Activated CD4-positive, alpha-beta T cell treated with anti-CD3 and anti-CD28 coated beads, Interleukin-2, amount 50 U/mL, for 24 hours (primary cell): ENCODE measurements at regions not wholly inside any gene's neighbourhood (a gene's known extent, or its start where the extent isn't known, plus 50 kb on each side); places are given as distances from the start of the nearest gene placed in this dataset.

Experiments
- DNase-seq, 2 donors: peaks; one replicate each; pipeline ENCODE4 v3.0.0-alpha.2; 2020; ENCODE audit warnings: low read depth in 1 of 2, low spot score in 1 of 2

- DNase-seq = no peak
Observed at GRCh38 chr10:64067859-64068258, 546.7 kb downstream of the REEP3 start.

GRCh38 chr10:64070241-64070640 is 549.0 kb downstream of the REEP3 start:
- no peak for DNase-seq

- no peak for DNase-seq
Observed at GRCh38 chr10:64071218-64071617, 550.0 kb downstream of the REEP3 start.

- no peak for DNase-seq
Observed at GRCh38 chr10:64075604-64076003, 554.4 kb downstream of the REEP3 start.

GRCh38 chr10:64076322-64076940 is 555.2 kb downstream of the REEP3 start:
- no peak for DNase-seq

- no peak for DNase-seq
Observed at GRCh38 chr10:64079341-64079740, 558.1 kb downstream of the REEP3 start.

GRCh38 chr10:64080071-64080470 is 558.9 kb downstream of the REEP3 start:
- DNase-seq = no peak

- no peak for DNase-seq
Observed at GRCh38 chr10:64081947-64082482, 560.8 kb downstream of the REEP3 start.

- no peak for DNase-seq
Observed at GRCh38 chr10:64086083-64086767, 565.0 kb downstream of the REEP3 start.

- no peak for DNase-seq
Observed at GRCh38 chr10:64089648-64090047, 568.4 kb downstream of the REEP3 start.

GRCh38 chr10:64090865-64091264 is 569.7 kb downstream of the REEP3 start:
- DNase-seq = no peak

GRCh38 chr10:64091897-64092296 is 570.7 kb downstream of the REEP3 start:
- no peak for DNase-seq

GRCh38 chr10:64093304-64093703 is 572.1 kb downstream of the REEP3 start:
- DNase-seq = no peak

GRCh38 chr10:64093946-64094535 is 572.8 kb downstream of the REEP3 start:
- no peak for DNase-seq

- no peak for DNase-seq
Observed at GRCh38 chr10:64096941-64097340, 575.7 kb downstream of the REEP3 start.

- no peak for DNase-seq
Observed at GRCh38 chr10:64097391-64098122, 576.4 kb downstream of the REEP3 start.

- DNase-seq = no peak
Observed at GRCh38 chr10:64098994-64099393, 577.8 kb downstream of the REEP3 start.

- DNase-seq = no peak
Observed at GRCh38 chr10:64101606-64102263, 580.5 kb downstream of the REEP3 start.

- no peak for DNase-seq
Observed at GRCh38 chr10:64102264-64102633, 581.0 kb downstream of the REEP3 start.

GRCh38 chr10:64102916-64103315 is 581.7 kb downstream of the REEP3 start:
- no peak for DNase-seq
